ENCODE measurements at regions not wholly inside any gene's neighbourhood (a gene's known extent, or its start where the extent isn't known, plus 50 kb on each side); places are given as distances from the start of the nearest gene placed in this dataset.

GRCh38 chr6:169923468-169924464, 172.3 kb downstream of the ERMARD start:
- Histone ChIP-seq H3K9me3 (ENCODE audit: insufficient read depth, low read depth, low read length) (peaks cover 25% of the 10 kb centered on the region), H3K27me3 (ENCODE audit: insufficient read depth, low read length) (no peaks in the 10 kb centered on the region), H3K27ac (ENCODE audit: low read depth, low read length) (no peak overlapping the region), H3K9ac (ENCODE audit: low read length) (no peak overlapping the region), H3K4me3 (ENCODE audit: insufficient read depth, low read depth, low read length) (no peak overlapping the region), H4K20me1 (ENCODE audit: insufficient read depth, low read length) (no peaks in the 10 kb centered on the region), H3K4me2 (ENCODE audit: low read length) (no peak overlapping the region), H3K4me1 (ENCODE audit: insufficient read depth, low read length) (no peaks in the 10 kb centered on the region), H3K79me2 (ENCODE audit: insufficient read depth, low read length) (no peaks in the 10 kb centered on the region), H3K36me3 (ENCODE audit: insufficient read depth, low read length) (no peaks in the 10 kb centered on the region), H2AFZ (ENCODE audit: low read depth, low read length) (no peak overlapping the region)
- Mint-ChIP-seq H3K9me3 (ENCODE audit: unreplicated experiment) (peaks cover 1% of the 10 kb centered on the region), H3K4me1 (ENCODE audit: low read depth, unreplicated experiment) (no peaks in the 10 kb centered on the region), H3K36me3 (ENCODE audit: low read depth, unreplicated experiment) (no peaks in the 10 kb centered on the region), H3K27ac (ENCODE audit: unreplicated experiment) (no peak overlapping the region), H3K27me3 (ENCODE audit: low read depth, unreplicated experiment) (peaks cover 13% of the 10 kb centered on the region), H3K4me3 (ENCODE audit: unreplicated experiment) (no peak overlapping the region)
- DNase-seq (ENCODE audit: low read depth) (no peak), FAIRE-seq (no peak)
- TF ChIP-seq, protein P1, sequence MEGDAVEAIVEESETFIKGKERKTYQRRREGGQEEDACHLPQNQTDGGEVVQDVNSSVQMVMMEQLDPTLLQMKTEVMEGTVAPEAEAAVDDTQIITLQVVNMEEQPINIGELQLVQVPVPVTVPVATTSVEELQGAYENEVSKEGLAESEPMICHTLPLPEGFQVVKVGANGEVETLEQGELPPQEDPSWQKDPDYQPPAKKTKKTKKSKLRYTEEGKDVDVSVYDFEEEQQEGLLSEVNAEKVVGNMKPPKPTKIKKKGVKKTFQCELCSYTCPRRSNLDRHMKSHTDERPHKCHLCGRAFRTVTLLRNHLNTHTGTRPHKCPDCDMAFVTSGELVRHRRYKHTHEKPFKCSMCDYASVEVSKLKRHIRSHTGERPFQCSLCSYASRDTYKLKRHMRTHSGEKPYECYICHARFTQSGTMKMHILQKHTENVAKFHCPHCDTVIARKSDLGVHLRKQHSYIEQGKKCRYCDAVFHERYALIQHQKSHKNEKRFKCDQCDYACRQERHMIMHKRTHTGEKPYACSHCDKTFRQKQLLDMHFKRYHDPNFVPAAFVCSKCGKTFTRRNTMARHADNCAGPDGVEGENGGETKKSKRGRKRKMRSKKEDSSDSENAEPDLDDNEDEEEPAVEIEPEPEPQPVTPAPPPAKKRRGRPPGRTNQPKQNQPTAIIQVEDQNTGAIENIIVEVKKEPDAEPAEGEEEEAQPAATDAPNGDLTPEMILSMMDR (IDR thresholded peaks at IDR 0.05; ENCODE audit: insufficient read depth, low read depth, low read length): no peak
- TF ChIP-seq EZH2 (IDR thresholded peaks at IDR 0.05; ENCODE audit: insufficient read depth, low read length): no peak

- no peak overlapping the region for H3K4me2 ChIP-seq (ENCODE audit: low read length)
- peaks cover 21% of the 10 kb centered on the region for H3K27me3 Mint-ChIP-seq (ENCODE audit: low read depth, unreplicated experiment)
- no peak overlapping the region for H3K27ac ChIP-seq (ENCODE audit: low read depth, low read length)
- DNase-seq (ENCODE audit: low read depth): no peak
- FAIRE-seq: no peak
- H3K79me2 ChIP-seq (ENCODE audit: insufficient read depth, low read length): no peaks in the 10 kb centered on the region
- no peak overlapping the region for H2AFZ ChIP-seq (ENCODE audit: low read depth, low read length)
- H3K9ac ChIP-seq (ENCODE audit: low read length): no peak overlapping the region
- H3K36me3 Mint-ChIP-seq (ENCODE audit: low read depth, unreplicated experiment): no peaks in the 10 kb centered on the region
- H3K4me1 ChIP-seq (ENCODE audit: insufficient read depth, low read length): no peaks in the 10 kb centered on the region
- H3K9me3 ChIP-seq (ENCODE audit: insufficient read depth, low read depth, low read length): peaks cover 35% of the 10 kb centered on the region
- no peaks in the 10 kb centered on the region for H3K4me1 Mint-ChIP-seq (ENCODE audit: low read depth, unreplicated experiment)
- H3K4me3 Mint-ChIP-seq (ENCODE audit: unreplicated experiment): no peak overlapping the region
- no peaks in the 10 kb centered on the region for H4K20me1 ChIP-seq (ENCODE audit: insufficient read depth, low read length)
- H3K4me3 ChIP-seq (ENCODE audit: insufficient read depth, low read depth, low read length): no peak overlapping the region
- H3K27me3 ChIP-seq (ENCODE audit: insufficient read depth, low read length): no peaks in the 10 kb centered on the region
- no peaks in the 10 kb centered on the region for H3K36me3 ChIP-seq (ENCODE audit: insufficient read depth, low read length)
- H3K9me3 Mint-ChIP-seq (ENCODE audit: unreplicated experiment): no peaks in the 10 kb centered on the region
- H3K27ac Mint-ChIP-seq (ENCODE audit: unreplicated experiment): no peak overlapping the region
- TF ChIP-seq, protein P1 (IDR thresholded peaks at IDR 0.05; ENCODE audit: insufficient read depth, low read depth, low read length): no peak
- TF ChIP-seq EZH2 (IDR thresholded peaks at IDR 0.05; ENCODE audit: insufficient read depth, low read length): no peak
These were observed 170.7 kb downstream of the ERMARD start for GRCh38 chr6:169921853-169922824.

Data from astrocyte (in vitro differentiated cells and primary cell).